DND-41 (cell line): ENCODE measurements at regions not wholly inside any gene's neighbourhood (a gene's known extent, or its start where the extent isn't known, plus 50 kb on each side); places are given as distances from the start of the nearest gene placed in this dataset.

Source experiments
- ATAC-seq: fragments of 200-7000 bp; cut with Tn5 transposase; 3 replicates; pipeline ENCODE4 v1.9.1; 2021; ENCODE audit warnings: low read depth; ENCODE audit not compliant: insufficient read depth
- DNase-seq: peaks from one replicate; pipeline ENCODE4 v3.0.0-alpha.2; 2020
- H2AFZ ChIP-seq: 2 replicates; pipeline ENCODE4 v1.6.0; 2012; ENCODE audit warnings: low read depth, low read length
- H3K27ac ChIP-seq: 2 replicates; pipeline ENCODE4 v1.5.1; 2012; ENCODE audit warnings: low read length, inconsistent platforms
- H3K27me3 ChIP-seq: fragments of 200-600 bp; sonication (generic); 2 replicates; pipeline ENCODE4 v1.6.0; 2012; ENCODE audit warnings: low read length, mild to moderate bottlenecking, inconsistent platforms; ENCODE audit not compliant: insufficient read depth, poor library complexity
- H3K36me3 ChIP-seq: 2 replicates; pipeline ENCODE4 v1.5.1; 2012; ENCODE audit warnings: low read length, inconsistent platforms; ENCODE audit not compliant: insufficient read depth
- H3K4me1 ChIP-seq: 2 replicates; pipeline ENCODE4 v1.5.1; 2012; ENCODE audit warnings: mild to moderate bottlenecking, low read length; ENCODE audit not compliant: insufficient read depth
- H3K4me2 ChIP-seq: 2 replicates; pipeline ENCODE4 v1.6.0; 2012; ENCODE audit warnings: mild to moderate bottlenecking, moderate library complexity, low read length, inconsistent platforms; ENCODE audit not compliant: insufficient read depth
- H3K4me3 ChIP-seq, 2 experiments: fragments of 200-600 bp in 1 of 2; shearing (Covaris generic) in 1 of 2; 2 replicates each; pipeline ENCODE4 v1.5.1; 2012 to 2016; ENCODE audit warnings: inconsistent platforms in 2 of 2, low read length in 2 of 2, mild to moderate bottlenecking in 2 of 2, low read depth in 1 of 2, moderate library complexity in 1 of 2
- H3K79me2 ChIP-seq: 2 replicates; pipeline ENCODE4 v1.6.0; 2012; ENCODE audit warnings: low read length, inconsistent platforms; ENCODE audit not compliant: insufficient read depth
- H3K9ac ChIP-seq: 2 replicates; pipeline ENCODE4 v1.6.0; 2012; ENCODE audit warnings: low read depth, mild to moderate bottlenecking, inconsistent platforms, low read length, moderate library complexity
- H3K9me3 ChIP-seq: 2 replicates; pipeline ENCODE4 v1.5.1; 2012; ENCODE audit warnings: low read length, moderate library complexity, mild to moderate bottlenecking, inconsistent platforms; ENCODE audit not compliant: insufficient read depth, severe bottlenecking
- H4K20me1 ChIP-seq: 2 replicates; pipeline ENCODE4 v1.6.0; 2012; ENCODE audit warnings: low read length; ENCODE audit not compliant: insufficient read depth
- CTCF ChIP-seq: IDR thresholded peaks from 2 replicates; pipeline ENCODE4 v1.5.1; 2012; ENCODE audit warnings: borderline replicate concordance, low read length, moderate library complexity, mild to moderate bottlenecking; ENCODE audit not compliant: poor library complexity, severe bottlenecking; ENCODE audit errors: extremely low read depth
- EZH2 ChIP-seq: IDR thresholded peaks from 3 replicates; pipeline ENCODE4 v1.6.1; 2012; ENCODE audit warnings: borderline replicate concordance, low read depth, mild to moderate bottlenecking, moderate library complexity, low read length, inconsistent platforms; ENCODE audit not compliant: severe bottlenecking

GRCh38 chr2:150101947-150102346 lies 385.5 kb downstream of the RND3 start:
- no peak overlapping the region for H3K27ac ChIP-seq
- no peaks in the 10 kb centered on the region for H3K27me3 ChIP-seq
- no peaks in the 10 kb centered on the region for H3K9me3 ChIP-seq
- no peak overlapping the region for H3K9ac ChIP-seq
- H3K4me2 ChIP-seq, result no peak overlapping the region
- ATAC-seq (no peak), DNase-seq (no peak)
- H4K20me1 ChIP-seq, result no peaks in the 10 kb centered on the region
- H2AFZ ChIP-seq, result peak overlapping the region; percentile 33
- TF ChIP-seq EZH2 (no peak), CTCF (no peak)
- H3K36me3 ChIP-seq, result no peaks in the 10 kb centered on the region
- no peak overlapping the region for H3K4me3 ChIP-seq
- H3K79me2 ChIP-seq, result no peaks in the 10 kb centered on the region
- H3K4me1 ChIP-seq, result no peaks in the 10 kb centered on the region

- no peaks in the 10 kb centered on the region for H3K27me3 ChIP-seq
- no peak overlapping the region for H3K4me3 ChIP-seq
- no peaks in the 10 kb centered on the region for H4K20me1 ChIP-seq
- H3K36me3 ChIP-seq, result no peaks in the 10 kb centered on the region
- no peak overlapping the region for H3K9ac ChIP-seq
- H3K4me2 ChIP-seq, result no peak overlapping the region
- no peaks in the 10 kb centered on the region for H3K4me1 ChIP-seq
- TF ChIP-seq CTCF (no peak), EZH2 (no peak)
- H3K9me3 ChIP-seq, result no peaks in the 10 kb centered on the region
- ATAC-seq (no peak), DNase-seq (no peak)
- H2AFZ ChIP-seq, result no peak overlapping the region
- H3K27ac ChIP-seq, result no peak overlapping the region
- H3K79me2 ChIP-seq, result no peaks in the 10 kb centered on the region
Observed at GRCh38 chr2:150100834-150101233, 386.6 kb downstream of the RND3 start.

- Histone ChIP-seq H4K20me1 (no peaks in the 10 kb centered on the region), H3K79me2 (no peaks in the 10 kb centered on the region), H3K4me1 (no peaks in the 10 kb centered on the region), H3K27me3 (no peaks in the 10 kb centered on the region), H3K4me2 (no peak overlapping the region), H3K36me3 (no peaks in the 10 kb centered on the region), H3K9me3 (no peaks in the 10 kb centered on the region), H3K27ac (no peak overlapping the region), H3K9ac (no peak overlapping the region), H2AFZ (no peak overlapping the region), H3K4me3 (no peak overlapping the region)
- TF ChIP-seq CTCF (no peak), EZH2 (no peak)
- DNase-seq (no peak), ATAC-seq (no peak)
Observed at GRCh38 chr2:150100336-150100735, 387.1 kb downstream of the RND3 start.

GRCh38 chr2:150099805-150100204 lies 387.7 kb downstream of the RND3 start:
- Histone ChIP-seq H3K27me3 (no peaks in the 10 kb centered on the region), H3K4me3 (no peak overlapping the region), H3K4me2 (no peak overlapping the region), H4K20me1 (no peaks in the 10 kb centered on the region), H3K4me1 (no peaks in the 10 kb centered on the region), H3K9me3 (no peaks in the 10 kb centered on the region), H3K9ac (no peak overlapping the region), H3K27ac (no peak overlapping the region), H2AFZ (no peak overlapping the region), H3K36me3 (no peaks in the 10 kb centered on the region), H3K79me2 (no peaks in the 10 kb centered on the region)
- DNase-seq (no peak), ATAC-seq (no peak)
- TF ChIP-seq CTCF, result no peak
- TF ChIP-seq EZH2, result no peak
